VCaP (cell line): ENCODE measurements at regions not wholly inside any gene's neighbourhood (a gene's known extent, or its start where the extent isn't known, plus 50 kb on each side); places are given as distances from the start of the nearest gene placed in this dataset.

Experiments used
- H3K27ac ChIP-seq: fragments of 450-650 bp; 2 replicates; pipeline ENCODE4 v1.5.1; 2017
- TF ChIP-seq, protein P1 (sequence below): fragments of 450-650 bp; conservative IDR thresholded peaks from 2 replicates; pipeline ENCODE4 v1.5.1; 2017; ENCODE audit warnings: mild to moderate bottlenecking, moderate library complexity

DNA sequence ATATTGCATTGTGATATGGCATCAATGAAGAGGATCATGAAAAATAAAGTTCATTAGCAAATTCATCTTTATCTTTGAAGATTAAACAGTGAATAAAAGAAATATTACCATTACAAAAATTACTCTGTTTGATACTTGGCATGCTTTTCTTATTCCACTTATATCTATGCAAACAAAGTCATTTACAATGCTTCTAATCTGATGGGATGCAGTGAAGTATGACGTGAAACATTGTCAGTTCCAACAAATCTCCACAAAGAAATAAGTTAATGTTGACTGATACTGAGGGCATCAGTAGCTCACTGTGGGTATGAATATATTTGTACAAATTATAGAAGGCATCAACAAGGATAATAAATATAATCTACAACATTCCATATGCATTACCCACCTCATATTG lies 672.8 kb upstream of the POT1 start:
- TF ChIP-seq, protein P1, sequence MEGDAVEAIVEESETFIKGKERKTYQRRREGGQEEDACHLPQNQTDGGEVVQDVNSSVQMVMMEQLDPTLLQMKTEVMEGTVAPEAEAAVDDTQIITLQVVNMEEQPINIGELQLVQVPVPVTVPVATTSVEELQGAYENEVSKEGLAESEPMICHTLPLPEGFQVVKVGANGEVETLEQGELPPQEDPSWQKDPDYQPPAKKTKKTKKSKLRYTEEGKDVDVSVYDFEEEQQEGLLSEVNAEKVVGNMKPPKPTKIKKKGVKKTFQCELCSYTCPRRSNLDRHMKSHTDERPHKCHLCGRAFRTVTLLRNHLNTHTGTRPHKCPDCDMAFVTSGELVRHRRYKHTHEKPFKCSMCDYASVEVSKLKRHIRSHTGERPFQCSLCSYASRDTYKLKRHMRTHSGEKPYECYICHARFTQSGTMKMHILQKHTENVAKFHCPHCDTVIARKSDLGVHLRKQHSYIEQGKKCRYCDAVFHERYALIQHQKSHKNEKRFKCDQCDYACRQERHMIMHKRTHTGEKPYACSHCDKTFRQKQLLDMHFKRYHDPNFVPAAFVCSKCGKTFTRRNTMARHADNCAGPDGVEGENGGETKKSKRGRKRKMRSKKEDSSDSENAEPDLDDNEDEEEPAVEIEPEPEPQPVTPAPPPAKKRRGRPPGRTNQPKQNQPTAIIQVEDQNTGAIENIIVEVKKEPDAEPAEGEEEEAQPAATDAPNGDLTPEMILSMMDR, result no peak
- no peak overlapping the region for H3K27ac ChIP-seq

DNA sequence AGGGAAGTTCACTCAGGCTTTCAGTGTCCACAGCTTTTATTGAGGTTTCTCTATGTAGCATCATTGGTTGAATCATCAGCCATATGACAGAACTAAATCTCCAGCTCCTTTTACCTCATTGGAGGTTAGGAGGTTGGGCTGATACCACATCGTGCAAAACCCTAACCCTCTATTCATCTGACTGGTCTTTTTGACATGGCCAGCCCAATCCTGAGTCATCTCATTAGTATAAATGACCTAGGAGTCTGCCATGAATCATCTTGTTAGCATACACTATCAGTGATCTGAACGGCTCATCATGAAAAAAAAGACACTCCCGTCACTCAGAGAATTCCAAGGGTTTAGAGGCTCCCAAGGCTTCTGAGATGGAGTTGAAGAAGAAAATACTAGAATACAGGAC lies 669.8 kb upstream of the POT1 start:
- no peak overlapping the region for H3K27ac ChIP-seq
- TF ChIP-seq, protein P1, result no peak

DNA sequence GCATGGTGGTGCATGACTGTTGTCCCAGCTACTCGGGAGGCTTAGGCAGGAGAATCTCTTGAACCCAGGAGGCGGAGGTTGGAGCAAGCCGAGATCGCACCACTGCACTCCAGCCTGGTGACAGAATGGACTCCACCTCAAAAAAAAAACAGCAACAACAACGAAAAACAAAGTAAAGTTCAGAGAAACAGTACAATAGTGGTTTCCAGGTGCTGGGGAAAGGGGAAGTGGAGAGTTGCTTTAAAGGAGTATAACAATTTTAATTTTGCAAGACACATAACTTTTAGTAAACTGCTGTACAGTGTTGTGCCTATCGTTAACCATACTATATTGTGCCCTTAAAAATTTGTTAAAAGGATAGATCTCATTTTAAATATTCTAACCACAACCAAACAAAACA lies 662.7 kb upstream of the POT1 start:
- no peak overlapping the region for H3K27ac ChIP-seq
- TF ChIP-seq, protein P1, result no peak

DNA sequence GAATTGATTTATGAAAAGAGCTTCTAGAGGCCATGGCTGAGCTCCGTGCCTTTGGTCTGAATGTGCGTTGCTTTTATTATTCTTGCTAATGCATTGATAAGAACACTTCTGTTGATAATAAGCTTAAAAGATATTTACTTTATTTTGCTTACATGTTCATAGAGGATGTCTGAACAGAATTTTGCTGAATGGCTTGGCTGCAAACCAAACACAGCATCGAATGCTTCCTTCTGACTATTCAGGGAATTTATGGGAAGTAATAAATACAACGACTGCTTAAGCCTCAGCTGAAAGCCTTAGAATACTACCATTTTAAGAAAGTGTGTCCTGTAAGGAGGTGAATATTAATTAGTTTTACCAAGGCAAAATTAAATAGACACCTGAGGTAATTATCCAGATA lies 643.5 kb upstream of the POT1 start:
- H3K27ac ChIP-seq, result peak overlapping the region; percentile 21; the same call in 1 of the 2 replicates
- TF ChIP-seq, protein P1, result no peak

DNA sequence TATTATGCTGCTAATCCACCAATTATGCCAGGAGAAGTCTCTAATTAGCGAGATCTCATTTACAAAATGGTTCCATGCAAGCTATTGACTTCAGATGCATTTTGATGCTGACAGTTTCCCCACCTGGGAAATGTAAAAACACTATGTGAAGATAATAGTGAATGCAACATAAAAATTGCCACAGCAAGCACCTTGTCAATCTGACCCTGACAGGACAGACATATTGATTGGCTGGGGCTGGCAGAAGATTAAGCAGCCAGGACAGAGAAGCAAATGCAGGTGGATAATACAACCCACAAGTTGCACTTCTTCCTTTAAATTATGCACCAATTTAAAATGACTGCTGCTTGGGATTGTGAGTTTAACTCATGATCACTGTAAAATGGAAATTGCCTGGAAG lies 642.8 kb upstream of the POT1 start:
- peak overlapping the region; percentile 21; the same call in 1 of the 2 replicates for H3K27ac ChIP-seq
- TF ChIP-seq, protein P1, result no peak

DNA sequence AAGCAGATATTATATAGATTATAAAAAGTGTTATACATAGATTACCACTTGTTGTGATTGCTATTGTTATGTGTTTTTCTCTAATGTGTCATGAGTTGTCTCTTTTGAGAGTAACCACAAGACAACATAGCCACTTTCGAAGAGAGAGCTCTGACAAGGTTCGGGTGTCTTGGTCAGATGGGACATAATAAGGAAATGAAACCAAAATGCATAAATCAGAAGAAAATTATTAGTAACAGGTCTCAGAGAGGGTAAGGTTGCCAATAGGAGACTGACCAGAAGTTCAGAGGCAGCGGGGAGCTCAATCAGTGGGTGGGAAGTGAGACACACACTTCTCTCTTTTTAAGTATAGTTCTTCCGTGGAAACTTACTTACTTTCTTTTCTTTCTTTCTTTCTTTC lies 639.2 kb upstream of the POT1 start:
- H3K27ac ChIP-seq, result no peak overlapping the region
- TF ChIP-seq, protein P1, result no peak

DNA sequence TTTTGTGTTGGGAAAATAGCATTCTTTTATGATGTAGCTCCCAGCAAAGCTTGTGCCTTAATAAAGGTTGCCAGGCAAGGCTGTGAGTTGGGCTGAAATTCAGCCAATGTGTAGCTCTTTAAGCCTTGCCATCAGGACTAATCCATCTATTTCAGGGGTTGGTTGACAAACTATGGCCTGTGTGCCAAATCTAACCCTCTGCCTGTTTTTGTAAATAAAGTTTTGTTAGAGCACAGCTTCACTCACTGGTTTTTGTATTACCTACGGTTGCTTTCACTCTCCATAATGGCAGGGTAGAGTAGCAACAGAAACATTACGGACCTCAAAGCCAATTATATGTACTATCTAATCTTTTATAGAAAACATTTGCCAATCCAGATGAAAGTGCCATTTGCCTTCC lies 638.1 kb upstream of the POT1 start:
- TF ChIP-seq, protein P1, result no peak
- H3K27ac ChIP-seq, result no peak overlapping the region
